GM21786 (cell line): ENCODE measurements at regions not wholly inside any gene's neighbourhood (a gene's known extent, or its start where the extent isn't known, plus 50 kb on each side); places are given as distances from the start of the nearest gene placed in this dataset.

ENCODE experiments used
- ATAC-seq: cut with Tn5 transposase; IDR thresholded peaks from one replicate; pipeline ENCODE4 v1.9.1; 2021; ENCODE audit not compliant: unreplicated experiment

- no peak for ATAC-seq
Measured at GRCh38 chr4:19372390-19372789, 879.3 kb upstream of the SLIT2 start.

DNA sequence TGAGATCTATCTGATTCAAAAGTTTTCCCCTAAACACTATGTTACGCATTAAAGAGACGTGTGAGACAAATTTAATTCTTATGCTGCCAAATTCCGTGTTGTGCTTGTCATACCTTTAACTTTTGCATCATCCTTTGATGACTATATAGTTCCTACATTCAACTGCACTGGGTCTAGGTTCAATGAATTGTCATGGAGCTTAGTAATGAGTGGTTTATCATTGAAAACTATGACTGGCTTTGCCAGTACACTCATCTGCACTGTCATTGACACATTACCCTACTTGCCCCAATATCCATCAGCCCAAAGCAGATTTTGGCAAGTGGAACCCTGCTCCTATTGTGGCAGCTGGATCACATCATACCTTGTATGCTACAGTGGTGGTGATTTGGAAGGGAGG is 882.9 kb upstream of the SLIT2 start:
- no peak for ATAC-seq

GRCh38 chr4:19366916-19367315 is 884.8 kb upstream of the SLIT2 start:
- ATAC-seq = no peak

GRCh38 chr4:19358015-19358414 is 893.7 kb upstream of the SLIT2 start:
- ATAC-seq = no peak

GRCh38 chr4:19349416-19349815 is 902.3 kb upstream of the SLIT2 start:
- ATAC-seq = no peak

DNA sequence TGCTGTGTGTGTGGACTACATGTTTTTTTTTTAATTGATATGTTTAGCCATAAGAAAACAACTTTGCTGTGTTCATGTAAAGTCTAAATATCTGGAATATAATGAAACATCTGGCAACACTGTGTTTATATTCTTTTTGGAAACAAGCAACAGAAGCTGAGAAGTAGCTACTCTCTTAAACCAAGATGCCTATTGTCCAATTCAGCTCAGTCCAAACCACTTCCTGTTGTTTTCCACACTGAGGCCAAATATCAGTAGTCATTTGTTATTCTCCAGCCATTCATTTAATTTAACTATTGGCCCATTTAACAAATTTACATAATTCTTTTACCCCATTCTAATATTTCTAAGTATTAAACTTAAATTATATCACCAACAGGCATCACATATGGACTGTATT is 903.0 kb upstream of the SLIT2 start:
- ATAC-seq = no peak

GRCh38 chr4:19346636-19347035 is 905.1 kb upstream of the SLIT2 start:
- ATAC-seq = no peak

DNA sequence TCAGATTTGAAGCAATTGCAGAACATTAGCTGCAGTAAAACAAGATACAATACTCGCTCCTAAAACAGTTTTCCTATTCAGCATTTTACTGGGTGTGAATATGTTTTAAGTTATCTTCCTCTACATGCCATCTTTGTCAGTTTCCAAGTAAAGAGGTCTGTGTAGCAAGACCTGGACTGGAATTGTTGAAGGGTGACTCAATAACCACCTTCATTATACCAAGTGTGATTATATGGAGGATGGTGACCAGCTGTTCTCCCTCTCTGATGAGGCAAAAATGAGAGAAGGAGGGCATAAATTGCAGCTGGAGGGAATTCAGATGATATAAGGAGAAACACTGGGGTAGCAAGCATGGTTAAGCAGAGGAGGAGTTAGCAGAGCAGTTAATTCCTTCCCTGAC is 922.1 kb upstream of the SLIT2 start:
- no peak for ATAC-seq

- no peak for ATAC-seq
Measured at GRCh38 chr4:19329077-19329476, 922.6 kb upstream of the SLIT2 start.

- no peak for ATAC-seq
Measured at GRCh38 chr4:19327364-19327763, 924.3 kb upstream of the SLIT2 start.

DNA sequence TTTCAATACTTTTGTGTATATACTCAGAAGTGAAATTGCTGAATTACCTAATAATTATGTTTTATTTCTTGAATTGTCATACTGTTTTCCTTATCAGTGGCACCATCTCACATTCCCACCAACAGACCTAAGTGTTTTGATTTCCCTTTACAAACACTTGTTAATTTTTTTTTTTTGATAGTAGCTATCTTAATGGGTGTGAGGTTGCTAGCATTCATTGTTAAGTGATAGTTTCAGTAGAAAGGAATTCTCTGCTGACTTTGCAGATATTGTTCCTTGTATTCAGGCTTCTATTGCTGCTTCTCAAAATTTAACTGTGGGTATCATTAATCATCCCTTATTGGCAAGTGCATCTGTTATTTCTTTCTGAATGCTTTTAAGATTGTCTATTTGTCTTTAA is 927.5 kb upstream of the SLIT2 start:
- no peak for ATAC-seq

DNA sequence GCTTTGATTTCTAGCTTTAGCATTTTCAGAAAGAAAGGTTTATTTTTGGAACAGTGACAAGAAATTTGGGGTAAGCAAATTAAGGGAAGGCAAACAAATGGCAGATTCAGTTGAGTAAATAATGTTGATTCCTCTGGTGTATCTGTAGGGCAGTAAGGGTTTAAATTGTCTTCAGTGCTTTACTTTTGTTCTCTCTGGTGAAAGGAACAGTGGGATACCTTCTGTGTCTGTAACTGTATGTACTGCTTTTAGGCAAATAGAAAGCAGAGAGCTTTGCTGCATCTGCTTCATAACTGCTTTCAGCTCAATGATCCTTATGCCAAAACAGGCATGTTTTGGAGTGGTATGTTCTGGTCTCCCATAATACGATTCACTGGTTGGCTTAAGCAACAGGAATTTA is 932.1 kb upstream of the SLIT2 start:
- ATAC-seq = no peak

- no peak for ATAC-seq
Measured at GRCh38 chr4:19317377-19317776, 934.3 kb upstream of the SLIT2 start.

DNA sequence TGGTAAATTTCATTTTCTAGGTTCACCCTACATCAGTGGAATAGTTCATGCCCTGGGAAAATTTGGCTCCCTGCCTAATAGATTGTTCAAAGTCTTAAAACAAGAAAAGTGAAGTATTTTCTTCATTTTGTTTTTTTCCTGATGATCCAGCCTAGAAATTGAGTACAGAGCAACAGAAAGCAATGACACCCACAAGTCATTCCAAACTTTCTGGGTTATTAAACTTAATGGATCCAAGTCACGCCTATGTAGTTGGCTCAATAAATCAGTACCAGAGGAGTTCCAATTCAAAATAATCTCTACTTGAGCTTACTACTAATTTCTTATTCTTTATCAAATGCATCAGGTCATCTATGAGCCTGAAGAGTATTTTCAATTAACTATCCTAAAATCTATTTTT is 937.6 kb upstream of the SLIT2 start:
- ATAC-seq = no peak

GRCh38 chr4:19309378-19309777 is 942.3 kb upstream of the SLIT2 start:
- no peak for ATAC-seq

GRCh38 chr4:19304028-19304427 is 947.7 kb upstream of the SLIT2 start:
- no peak for ATAC-seq

DNA sequence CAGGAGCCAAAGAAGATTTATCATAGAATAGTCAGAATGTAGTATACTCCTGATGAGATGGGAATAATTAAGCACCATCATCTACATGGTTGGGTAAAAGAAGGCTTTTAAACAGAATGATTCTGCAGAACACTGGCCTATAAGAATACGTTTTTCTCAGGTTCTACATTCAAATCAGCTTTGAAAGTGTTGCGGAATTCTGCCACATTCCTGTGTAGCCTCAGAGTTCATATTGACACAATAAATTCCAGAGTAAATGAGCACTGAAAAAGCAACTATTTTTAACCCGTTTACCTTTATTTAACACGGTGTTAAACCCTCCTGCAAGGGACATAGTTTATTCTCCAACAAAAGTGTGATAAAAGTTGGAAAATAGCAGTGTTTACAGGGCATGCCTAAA is 950.2 kb upstream of the SLIT2 start:
- ATAC-seq = no peak

DNA sequence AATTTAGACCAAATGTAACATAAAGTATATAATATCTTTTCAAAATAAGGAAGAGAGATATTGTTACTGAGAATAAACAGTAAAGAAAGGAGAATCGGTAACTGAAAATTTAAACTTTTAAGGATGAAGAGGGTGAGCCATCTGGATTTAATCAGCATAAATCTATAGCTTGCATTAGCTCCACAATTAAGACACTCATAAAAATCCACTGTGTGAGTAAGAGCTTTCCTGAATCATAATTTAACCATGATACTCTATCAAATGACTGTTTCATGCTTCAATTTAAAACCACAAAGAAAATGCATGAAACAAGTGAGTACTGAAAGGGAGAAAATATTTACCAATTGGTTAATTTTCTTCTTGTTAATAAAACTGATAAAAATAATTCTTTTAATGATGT is 951.5 kb upstream of the SLIT2 start:
- ATAC-seq = no peak

GRCh38 chr4:19298998-19299397 is 952.7 kb upstream of the SLIT2 start:
- ATAC-seq = no peak

- ATAC-seq = no peak
Measured at GRCh38 chr4:19293781-19294180, 957.9 kb upstream of the SLIT2 start.

DNA sequence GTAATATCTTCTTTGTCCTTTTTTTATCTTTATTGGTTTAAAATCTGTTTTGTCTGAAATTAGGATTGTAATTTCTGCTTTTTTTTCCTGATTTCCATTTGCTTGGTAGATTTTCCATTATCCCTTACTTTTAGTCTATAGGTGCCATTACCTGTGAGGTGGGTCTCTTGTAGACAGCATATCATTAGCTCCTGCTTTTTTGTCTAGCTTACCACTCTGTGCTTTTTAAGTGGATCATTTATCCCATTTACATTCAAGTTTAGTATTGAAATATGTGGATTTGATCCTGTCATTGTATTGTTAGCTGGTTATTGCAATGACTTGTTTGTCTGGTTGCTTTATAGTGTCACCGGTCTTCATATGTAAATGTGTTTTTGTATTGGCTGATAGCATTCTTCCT is 958.6 kb upstream of the SLIT2 start:
- no peak for ATAC-seq

- no peak for ATAC-seq
Measured at GRCh38 chr4:19286924-19287323, 964.8 kb upstream of the SLIT2 start.

- no peak for ATAC-seq
Measured at GRCh38 chr4:19285146-19285545, 966.6 kb upstream of the SLIT2 start.

DNA sequence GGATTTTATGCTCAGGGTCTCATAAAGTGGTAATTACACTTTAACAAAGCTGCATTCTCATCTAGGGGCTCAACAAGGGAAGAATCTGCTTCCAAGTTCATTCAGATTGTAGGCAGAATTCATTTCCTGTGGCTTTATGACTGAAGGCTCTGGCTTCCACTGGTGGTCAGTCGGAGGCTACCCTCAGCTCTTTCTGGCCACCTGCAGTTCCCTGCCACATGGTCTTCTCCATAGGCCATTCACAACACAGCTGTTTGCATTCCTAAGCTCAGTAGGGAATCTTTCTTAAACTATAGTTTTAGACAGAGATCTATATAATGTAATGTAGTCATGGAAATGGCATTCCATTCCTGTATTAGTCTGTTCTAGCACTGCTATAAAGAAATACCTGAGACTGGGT is 973.0 kb upstream of the SLIT2 start:
- ATAC-seq = no peak
